BLaER1 treated with 17β-estradiol and CSF1 and Interleukin-3, amounts not matched to agents 10 nM and 100 nM (cell line): ENCODE measurements at regions not wholly inside any gene's neighbourhood (a gene's known extent, or its start where the extent isn't known, plus 50 kb on each side); places are given as distances from the start of the nearest gene placed in this dataset.

ENCODE experiments used
- H3K27ac ChIP-seq, 11 experiments: shearing (Covaris generic); formaldehyde crosslinking; 2 replicates each; pipeline ENCODE4 v1.8.1; 2022
- H3K27me3 ChIP-seq, 11 experiments: shearing (Covaris generic); formaldehyde crosslinking; 2 replicates each; pipeline ENCODE4 v1.8.1; 2022
- H3K36me3 ChIP-seq, 11 experiments: shearing (Covaris generic); formaldehyde crosslinking; 2 replicates each; pipeline ENCODE4 v1.8.1; 2022
- H3K4me1 ChIP-seq, 10 experiments: shearing (Covaris generic); formaldehyde crosslinking; 2 replicates each; pipeline ENCODE4 v1.8.1; 2022
- H3K4me2 ChIP-seq, 11 experiments: shearing (Covaris generic); formaldehyde crosslinking; 2 replicates each; pipeline ENCODE4 v1.8.1; 2022
- H3K4me3 ChIP-seq, 10 experiments: shearing (Covaris generic); formaldehyde crosslinking; 2 replicates each; pipeline ENCODE4 v1.8.1; 2022
- H3K9ac ChIP-seq, 11 experiments: shearing (Covaris generic); formaldehyde crosslinking; 2 replicates each; pipeline ENCODE4 v1.8.1; 2022
- H3K9me3 ChIP-seq, 11 experiments: shearing (Covaris generic); formaldehyde crosslinking; replicated peaks in 1 of 11; 2 replicates each; pipeline ENCODE4 v1.8.1; 2022
- H4K20me1 ChIP-seq, 11 experiments: shearing (Covaris generic); formaldehyde crosslinking; 2 replicates each; pipeline ENCODE4 v1.8.1; 2022
- Cebpa-rat ChIP-seq, 11 experiments: shearing (Covaris generic); IDR thresholded peaks; 2 replicates each; pipeline ENCODE4 v1.8.1; 2022

- H3K36me3 ChIP-seq = no peaks in the 10 kb centered on the region
- no peak overlapping the region for H3K4me3 ChIP-seq
- H3K27me3 ChIP-seq = no peaks in the 10 kb centered on the region
- H3K9ac ChIP-seq = no peak overlapping the region; a peak in 1 of 22 replicates
- peaks cover 9 to 48% (median 33%) of the 10 kb centered on the region in 10 experiments; a peak in 18 of 20 replicates for H3K4me1 ChIP-seq
- H4K20me1 ChIP-seq = no peaks in the 10 kb centered on the region
- TF ChIP-seq Cebpa-rat (IDR thresholded peaks at IDR 0.05) = no peak
- peaks cover 8 to 30% (median 10%) of the 10 kb centered on the region in 11 experiments for H3K9me3 ChIP-seq
- H3K4me2 ChIP-seq = peak overlapping the region in 9 of 11 experiments; percentile 38 to 81 (median 72); a peak in 15 of 22 replicates
- peak overlapping the region in 5 of 11 experiments; percentile 26 to 68 (median 57); a peak in 5 of 22 replicates for H3K27ac ChIP-seq
Observed at GRCh38 chr1:4336507-4336906, 317.9 kb upstream of the AJAP1 start.

GRCh38 chr1:4341421-4341820, 313.0 kb upstream of the AJAP1 start:
- H3K4me1 ChIP-seq = peaks cover 38 to 76% (median 58%) of the 10 kb centered on the region in 10 experiments
- H3K9ac ChIP-seq = no peak overlapping the region
- no peaks in the 10 kb centered on the region for H3K27me3 ChIP-seq
- H3K36me3 ChIP-seq = no peaks in the 10 kb centered on the region
- no peak overlapping the region for H3K4me2 ChIP-seq
- no peak overlapping the region for H3K27ac ChIP-seq
- no peaks in the 10 kb centered on the region for H3K9me3 ChIP-seq
- TF ChIP-seq Cebpa-rat (IDR thresholded peaks at IDR 0.05) = no peak
- no peak overlapping the region for H3K4me3 ChIP-seq
- H4K20me1 ChIP-seq = 0 out of 22 replicates have a peak, but pooled peaks cover 0 to 9% (median 0%) of the 10 kb centered on the region in 11 experiments

GRCh38 chr1:4344065-4344732, 310.2 kb upstream of the AJAP1 start:
- Histone ChIP-seq H4K20me1 (0 out of 22 replicates have a peak, but pooled peaks cover 0 to 11% (median 0%) of the 10 kb centered on the region in 11 experiments), H3K9me3 (no peaks in the 10 kb centered on the region), H3K4me2 (peak overlapping the region; percentile 66 to 93 (median 85)), H3K36me3 (no peaks in the 10 kb centered on the region), H3K27ac (peak overlapping the region; percentile 15 to 84 (median 70); a peak in 20 of 22 replicates), H3K4me3 (peak overlapping the region in 5 of 10 experiments; percentile 9 to 54 (median 15); a peak in 7 of 20 replicates), H3K27me3 (no peaks in the 10 kb centered on the region), H3K9ac (peak overlapping the region in 10 of 11 experiments; percentile 1 to 74 (median 62); a peak in 19 of 22 replicates), H3K4me1 (peaks cover 30 to 56% (median 40%) of the 10 kb centered on the region in 10 experiments)
- TF ChIP-seq Cebpa-rat (IDR thresholded peaks at IDR 0.05) = peak; percentile 21 to 84 (median 76); a peak in 17 of 22 replicates

- peak overlapping the region in 8 of 11 experiments; percentile 39 to 74 (median 64); a peak in 13 of 22 replicates for H3K9ac ChIP-seq
- TF ChIP-seq Cebpa-rat (IDR thresholded peaks at IDR 0.05) = no peak
- peaks cover 30 to 52% (median 38%) of the 10 kb centered on the region in 10 experiments for H3K4me1 ChIP-seq
- H3K27me3 ChIP-seq = no peaks in the 10 kb centered on the region
- no peaks in the 10 kb centered on the region for H3K36me3 ChIP-seq
- H3K4me2 ChIP-seq = peak overlapping the region; percentile 66 to 93 (median 85)
- H3K9me3 ChIP-seq = no peaks in the 10 kb centered on the region
- 0 out of 22 replicates have a peak, but pooled peaks cover 0 to 11% (median 0%) of the 10 kb centered on the region in 11 experiments for H4K20me1 ChIP-seq
- peak overlapping the region in 7 of 11 experiments; percentile 58 to 84 (median 76); a peak in 17 of 22 replicates for H3K27ac ChIP-seq
- H3K4me3 ChIP-seq = no peak overlapping the region
Observed at GRCh38 chr1:4345094-4345493, 309.3 kb upstream of the AJAP1 start.

- H3K9ac ChIP-seq = peak overlapping the region in 2 of 11 experiments; percentile 26 to 32; a peak in 4 of 22 replicates
- TF ChIP-seq Cebpa-rat (IDR thresholded peaks at IDR 0.05) = no peak
- no peaks in the 10 kb centered on the region for H3K9me3 ChIP-seq
- peaks cover 30 to 47% (median 38%) of the 10 kb centered on the region in 10 experiments for H3K4me1 ChIP-seq
- no peaks in the 10 kb centered on the region for H3K36me3 ChIP-seq
- H3K27ac ChIP-seq = peak overlapping the region in 8 of 11 experiments; percentile 20 to 78 (median 60); a peak in 11 of 22 replicates
- H4K20me1 ChIP-seq = 0 out of 22 replicates have a peak, but pooled peaks cover 0 to 11% (median 0%) of the 10 kb centered on the region in 11 experiments
- peak overlapping the region; percentile 66 to 93 (median 85) for H3K4me2 ChIP-seq
- H3K27me3 ChIP-seq = no peaks in the 10 kb centered on the region
- 0 out of 20 replicates have a peak overlapping the region, but pooled peaks of 1 of the 10 experiments have one; percentile 25 for H3K4me3 ChIP-seq
Observed at GRCh38 chr1:4346131-4346530, 308.3 kb upstream of the AJAP1 start.

- TF ChIP-seq Cebpa-rat (IDR thresholded peaks at IDR 0.05) = no peak
- peaks cover 0 to 2% (median 0%) of the 10 kb centered on the region in 11 experiments; a peak in 2 of 22 replicates for H4K20me1 ChIP-seq
- H3K27ac ChIP-seq = no peak overlapping the region
- no peak overlapping the region for H3K4me2 ChIP-seq
- no peaks in the 10 kb centered on the region for H3K9me3 ChIP-seq
- H3K9ac ChIP-seq = no peak overlapping the region
- H3K36me3 ChIP-seq = no peaks in the 10 kb centered on the region
- no peaks in the 10 kb centered on the region for H3K27me3 ChIP-seq
- H3K4me1 ChIP-seq = peaks cover 9 to 18% (median 13%) of the 10 kb centered on the region in 10 experiments; a peak in 19 of 20 replicates
- H3K4me3 ChIP-seq = no peak overlapping the region
Observed at GRCh38 chr1:4351453-4351852, 303.0 kb upstream of the AJAP1 start.

- Histone ChIP-seq H4K20me1 (no peaks in the 10 kb centered on the region; a peak in 2 of 22 replicates), H3K27me3 (no peaks in the 10 kb centered on the region), H3K27ac (no peak overlapping the region), H3K4me3 (no peak overlapping the region), H3K9me3 (no peaks in the 10 kb centered on the region), H3K9ac (no peak overlapping the region), H3K4me2 (no peak overlapping the region), H3K4me1 (peaks cover 0 to 14% (median 9%) of the 10 kb centered on the region in 10 experiments; a peak in 9 of 20 replicates), H3K36me3 (no peaks in the 10 kb centered on the region)
- no peak for TF ChIP-seq Cebpa-rat (IDR thresholded peaks at IDR 0.05)
Observed at GRCh38 chr1:4353090-4353856, 301.1 kb upstream of the AJAP1 start.

- peak overlapping the region in 7 of 11 experiments; percentile 3 to 51 (median 36); a peak in 8 of 22 replicates for H3K4me2 ChIP-seq
- TF ChIP-seq Cebpa-rat (IDR thresholded peaks at IDR 0.05) = no peak
- H3K27ac ChIP-seq = no peak overlapping the region
- no peaks in the 10 kb centered on the region for H3K27me3 ChIP-seq
- H3K4me3 ChIP-seq = no peak overlapping the region
- H3K9ac ChIP-seq = no peak overlapping the region
- no peaks in the 10 kb centered on the region; a peak in 2 of 22 replicates for H4K20me1 ChIP-seq
- no peaks in the 10 kb centered on the region for H3K9me3 ChIP-seq
- H3K4me1 ChIP-seq = peaks cover 0 to 14% (median 9%) of the 10 kb centered on the region in 10 experiments; a peak in 9 of 20 replicates
- H3K36me3 ChIP-seq = no peaks in the 10 kb centered on the region
Observed at GRCh38 chr1:4355839-4356238, 298.6 kb upstream of the AJAP1 start.
